Activated naive CD8-positive, alpha-beta T cell treated with anti-CD3 and anti-CD28 coated beads, Interleukin-2, amount 10 ng/mL, durations not matched to agents 7 days and 5 days (primary cell): ENCODE measurements at regions not wholly inside any gene's neighbourhood (a gene's known extent, or its start where the extent isn't known, plus 50 kb on each side); places are given as distances from the start of the nearest gene placed in this dataset.

Source experiments
- ATAC-seq: fragments of 150-1000 bp; cut with Tn5 transposase; one replicate; pipeline ENCODE4 v1.10.0; 2021; ENCODE audit warnings: low read depth, moderate library complexity
- POLR2A ChIA-PET: fragments of 350-600 bp; sonication (Branson Sonifier 250); formaldehyde crosslinking; loops from one replicate; lab custom pipeline; 2021; ENCODE audit warnings: antibody characterized with exemption; lab: Charles Lee
- DNase-seq: peaks from one replicate; pipeline ENCODE4 v3.0.0; 2021
- H3K27ac Mint-ChIP-seq: one replicate; pipeline ENCODE4 v1.8.0; 2022; ENCODE audit warnings: mild to moderate bottlenecking, mixed read lengths
- H3K27me3 Mint-ChIP-seq: one replicate; pipeline ENCODE4 v1.8.0; 2022; ENCODE audit warnings: mild to moderate bottlenecking, moderate library complexity, mixed read lengths
- H3K36me3 Mint-ChIP-seq: one replicate; pipeline ENCODE4 v1.8.0; 2021; ENCODE audit warnings: mild to moderate bottlenecking, mixed read lengths
- H3K4me1 Mint-ChIP-seq: one replicate; pipeline ENCODE4 v1.8.0; 2021; ENCODE audit warnings: mixed read lengths
- H3K4me3 Mint-ChIP-seq: one replicate; pipeline ENCODE4 v1.8.0; 2022; ENCODE audit warnings: mild to moderate bottlenecking, moderate library complexity, mixed read lengths
- H3K9me3 Mint-ChIP-seq: one replicate; pipeline ENCODE4 v1.8.0; 2021; ENCODE audit warnings: mixed read lengths

- POLR2A ChIA-PET = no interaction called here
- Mint-ChIP-seq H3K9me3 (no peaks in the 10 kb centered on the region), H3K4me1 (no peaks in the 10 kb centered on the region)
Observed at GRCh38 chr17:6346156-6346786, 88.7 kb downstream of the AIPL1 start.

GRCh38 chr17:6343736-6344135, 91.2 kb downstream of the AIPL1 start:
- no peak for DNase-seq
- H3K9me3 Mint-ChIP-seq = no peaks in the 10 kb centered on the region
- H3K27ac Mint-ChIP-seq = no peak overlapping the region
- POLR2A ChIA-PET = no interaction called here
- H3K4me1 Mint-ChIP-seq = no peaks in the 10 kb centered on the region
- peaks cover 8% of the 10 kb centered on the region for H3K27me3 Mint-ChIP-seq
- no peaks in the 10 kb centered on the region for H3K36me3 Mint-ChIP-seq
- H3K4me3 Mint-ChIP-seq = no peak overlapping the region
- ATAC-seq = no peak

More at GRCh38 chr17:6346156-6346786, 88.7 kb downstream of the AIPL1 start:
- Mint-ChIP-seq H3K36me3 (no peaks in the 10 kb centered on the region), H3K27ac (no peak overlapping the region), H3K4me3 (no peak overlapping the region), H3K27me3 (peaks cover 8% of the 10 kb centered on the region)
- ATAC-seq (no peak), DNase-seq (no peak)

- H3K27ac Mint-ChIP-seq = no peak overlapping the region
- no peaks in the 10 kb centered on the region for H3K36me3 Mint-ChIP-seq
- no peaks in the 10 kb centered on the region for H3K9me3 Mint-ChIP-seq
- H3K4me3 Mint-ChIP-seq = no peak overlapping the region
- peaks cover 8% of the 10 kb centered on the region for H3K27me3 Mint-ChIP-seq
- no peaks in the 10 kb centered on the region for H3K4me1 Mint-ChIP-seq
- POLR2A ChIA-PET = no interaction called here
- DNase-seq = no peak
- ATAC-seq = no peak
Observed at GRCh38 chr17:6343191-6343590, 91.7 kb downstream of the AIPL1 start.

GRCh38 chr17:6340708-6341107, 94.2 kb downstream of the AIPL1 start:
- no peaks in the 10 kb centered on the region for H3K4me1 Mint-ChIP-seq
- no peaks in the 10 kb centered on the region for H3K9me3 Mint-ChIP-seq
- POLR2A ChIA-PET = no interaction called here
- no peaks in the 10 kb centered on the region for H3K36me3 Mint-ChIP-seq
- no peak overlapping the region for H3K27ac Mint-ChIP-seq
- DNase-seq (no peak), ATAC-seq (no peak)
- H3K27me3 Mint-ChIP-seq = peaks cover 2% of the 10 kb centered on the region
- no peak overlapping the region for H3K4me3 Mint-ChIP-seq

GRCh38 chr17:6334386-6334785, 100.5 kb downstream of the AIPL1 start:
- ATAC-seq (no peak), DNase-seq (no peak)
- Mint-ChIP-seq H3K27me3 (peaks cover 2% of the 10 kb centered on the region), H3K9me3 (no peaks in the 10 kb centered on the region), H3K36me3 (no peaks in the 10 kb centered on the region), H3K27ac (no peak overlapping the region), H3K4me3 (no peak overlapping the region), H3K4me1 (no peaks in the 10 kb centered on the region)
- POLR2A ChIA-PET = no interaction called here

- DNase-seq (no peak), ATAC-seq (no peak)
- no peaks in the 10 kb centered on the region for H3K9me3 Mint-ChIP-seq
- H3K4me3 Mint-ChIP-seq = no peak overlapping the region
- H3K4me1 Mint-ChIP-seq = no peaks in the 10 kb centered on the region
- H3K27me3 Mint-ChIP-seq = peaks cover 5% of the 10 kb centered on the region
- POLR2A ChIA-PET = no interaction called here
- H3K27ac Mint-ChIP-seq = no peak overlapping the region
- H3K36me3 Mint-ChIP-seq = no peaks in the 10 kb centered on the region
Observed at GRCh38 chr17:6330936-6331335, 104.0 kb downstream of the AIPL1 start.

- H3K36me3 Mint-ChIP-seq = no peaks in the 10 kb centered on the region
- no peak overlapping the region for H3K27ac Mint-ChIP-seq
- H3K9me3 Mint-ChIP-seq = no peaks in the 10 kb centered on the region
- POLR2A ChIA-PET = no interaction called here
- H3K4me1 Mint-ChIP-seq = no peaks in the 10 kb centered on the region
- DNase-seq = no peak
- peaks cover 5% of the 10 kb centered on the region for H3K27me3 Mint-ChIP-seq
- no peak overlapping the region for H3K4me3 Mint-ChIP-seq
- no peak for ATAC-seq
Observed at GRCh38 chr17:6328279-6328678, 106.6 kb downstream of the AIPL1 start.

- no peak for DNase-seq
- Mint-ChIP-seq H3K4me3 (no peak overlapping the region), H3K9me3 (no peaks in the 10 kb centered on the region), H3K36me3 (no peaks in the 10 kb centered on the region), H3K4me1 (no peaks in the 10 kb centered on the region), H3K27ac (no peak overlapping the region), H3K27me3 (peaks cover 5% of the 10 kb centered on the region)
- POLR2A ChIA-PET = no interaction called here
- ATAC-seq = no peak
Observed at GRCh38 chr17:6327007-6327406, 107.9 kb downstream of the AIPL1 start.

- Mint-ChIP-seq H3K4me1 (no peaks in the 10 kb centered on the region), H3K27me3 (peaks cover 5% of the 10 kb centered on the region), H3K9me3 (no peaks in the 10 kb centered on the region), H3K27ac (no peak overlapping the region), H3K4me3 (no peak overlapping the region), H3K36me3 (no peaks in the 10 kb centered on the region)
- DNase-seq (no peak), ATAC-seq (no peak)
- POLR2A ChIA-PET = no interaction called here
Observed at GRCh38 chr17:6326483-6326882, 108.4 kb downstream of the AIPL1 start.

- Mint-ChIP-seq H3K9me3 (no peaks in the 10 kb centered on the region), H3K36me3 (no peaks in the 10 kb centered on the region), H3K27me3 (peaks cover 5% of the 10 kb centered on the region), H3K4me1 (no peaks in the 10 kb centered on the region), H3K27ac (no peak overlapping the region), H3K4me3 (no peak overlapping the region)
- DNase-seq (no peak), ATAC-seq (no peak)
- POLR2A ChIA-PET = no interaction called here
Observed at GRCh38 chr17:6325741-6326140, 109.2 kb downstream of the AIPL1 start.

GRCh38 chr17:6325051-6325450, 109.9 kb downstream of the AIPL1 start:
- H3K4me3 Mint-ChIP-seq = no peak overlapping the region
- DNase-seq = no peak
- POLR2A ChIA-PET = no interaction called here
- peaks cover 5% of the 10 kb centered on the region for H3K27me3 Mint-ChIP-seq
- H3K36me3 Mint-ChIP-seq = no peaks in the 10 kb centered on the region
- no peaks in the 10 kb centered on the region for H3K4me1 Mint-ChIP-seq
- no peak for ATAC-seq
- no peaks in the 10 kb centered on the region for H3K9me3 Mint-ChIP-seq
- no peak overlapping the region for H3K27ac Mint-ChIP-seq

GRCh38 chr17:6323626-6324356, 111.1 kb downstream of the AIPL1 start:
- no peaks in the 10 kb centered on the region for H3K4me1 Mint-ChIP-seq
- H3K36me3 Mint-ChIP-seq = no peaks in the 10 kb centered on the region
- ATAC-seq = no peak
- H3K27ac Mint-ChIP-seq = no peak overlapping the region
- peaks cover 8% of the 10 kb centered on the region for H3K27me3 Mint-ChIP-seq
- DNase-seq = no peak
- POLR2A ChIA-PET = no interaction called here
- no peak overlapping the region for H3K4me3 Mint-ChIP-seq
- H3K9me3 Mint-ChIP-seq = no peaks in the 10 kb centered on the region

- no peak for DNase-seq
- no peak overlapping the region for H3K27ac Mint-ChIP-seq
- POLR2A ChIA-PET = no interaction called here
- no peaks in the 10 kb centered on the region for H3K36me3 Mint-ChIP-seq
- H3K4me3 Mint-ChIP-seq = no peak overlapping the region
- ATAC-seq = no peak
- no peaks in the 10 kb centered on the region for H3K9me3 Mint-ChIP-seq
- H3K27me3 Mint-ChIP-seq = peaks cover 5% of the 10 kb centered on the region
- H3K4me1 Mint-ChIP-seq = no peaks in the 10 kb centered on the region
Observed at GRCh38 chr17:6322316-6322715, 112.6 kb downstream of the AIPL1 start.

- no peak overlapping the region for H3K27ac Mint-ChIP-seq
- peaks cover 11% of the 10 kb centered on the region for H3K27me3 Mint-ChIP-seq
- POLR2A ChIA-PET = no interaction called here
Observed at GRCh38 chr17:6314311-6314710, 120.6 kb downstream of the AIPL1 start.

More at GRCh38 chr17:6314311-6314710, 120.6 kb downstream of the AIPL1 start:
- peaks cover 1% of the 10 kb centered on the region for H3K36me3 Mint-ChIP-seq
- no peaks in the 10 kb centered on the region for H3K4me1 Mint-ChIP-seq
- DNase-seq (no peak), ATAC-seq (no peak)
- H3K4me3 Mint-ChIP-seq = no peak overlapping the region
- peaks cover 1% of the 10 kb centered on the region for H3K9me3 Mint-ChIP-seq
